IMR-90 (cell line): ENCODE measurements at regions not wholly inside any gene's neighbourhood (a gene's known extent, or its start where the extent isn't known, plus 50 kb on each side); places are given as distances from the start of the nearest gene placed in this dataset.

Experiments
- BHLHE40 ChIP-seq: fragments of 150-350 bp; IDR thresholded peaks from 2 replicates; pipeline ENCODE4 v1.6.1; 2016; ENCODE audit warnings: mild to moderate bottlenecking, low read depth, low read length
- CEBPB ChIP-seq: IDR thresholded peaks from 2 replicates; pipeline ENCODE4 v1.6.1; 2012; ENCODE audit warnings: low read depth, low read length, improper control_type of control experiment
- CHD1 ChIP-seq: IDR thresholded peaks from 2 replicates; pipeline ENCODE4 v1.6.1; 2012; ENCODE audit warnings: low read depth, low read length, improper control_type of control experiment
- CTCF ChIP-seq: conservative IDR thresholded peaks from 2 replicates; pipeline ENCODE4 v1.5.1; 2012; ENCODE audit warnings: mild to moderate bottlenecking, low read depth, low read length, improper control_type of control experiment
- MAFK ChIP-seq: IDR thresholded peaks from 2 replicates; pipeline ENCODE4 v1.6.1; 2012; ENCODE audit warnings: low read depth, low read length, improper control_type of control experiment
- MAZ ChIP-seq: IDR thresholded peaks from 2 replicates; pipeline ENCODE4 v1.6.1; 2012; ENCODE audit warnings: low read depth, mild to moderate bottlenecking, low read length, improper control_type of control experiment, moderate library complexity, borderline replicate concordance
- MXI1 ChIP-seq: IDR thresholded peaks from 2 replicates; pipeline ENCODE4 v1.6.1; 2012; ENCODE audit warnings: low read depth, mild to moderate bottlenecking, low read length, moderate library complexity, borderline replicate concordance
- POLR2A ChIP-seq: IDR thresholded peaks from 2 replicates; pipeline ENCODE4 v1.6.1; 2012; ENCODE audit warnings: mild to moderate bottlenecking, low read depth, low read length
- RCOR1 ChIP-seq: IDR thresholded peaks from 2 replicates; pipeline ENCODE4 v1.6.1; 2012; ENCODE audit warnings: mild to moderate bottlenecking, low read length, improper control_type of control experiment; ENCODE audit not compliant: insufficient replicate concordance
- RFX5 ChIP-seq: IDR thresholded peaks from 2 replicates; pipeline ENCODE4 v1.8.0; 2012; ENCODE audit warnings: low read depth, mild to moderate bottlenecking, low read length, moderate library complexity
- SMC3 ChIP-seq: fragments of 150-350 bp; IDR thresholded peaks from 2 replicates; pipeline ENCODE4 v1.6.1; 2016; ENCODE audit warnings: low read depth, mild to moderate bottlenecking, antibody characterized with exemption, low read length, moderate library complexity
- TF ChIP-seq, protein P1 (sequence below): fragments of 150-350 bp; IDR thresholded peaks from 2 replicates; pipeline ENCODE4 v1.6.1; 2016; ENCODE audit warnings: low read depth, mild to moderate bottlenecking, low read length, moderate library complexity, borderline replicate concordance
- TF ChIP-seq, protein P2 (sequence below): fragments of 150-350 bp; IDR thresholded peaks from 2 replicates; pipeline ENCODE4 v1.6.1; 2017; ENCODE audit warnings: mild to moderate bottlenecking, antibody characterized with exemption, low read length, low read depth

- TF ChIP-seq POLR2A (no peak), CTCF (no peak), CHD1 (no peak), MAFK (no peak), RFX5 (no peak), BHLHE40 (no peak), MAZ (no peak), SMC3 (no peak), MXI1 (no peak), RCOR1 (no peak), CEBPB (no peak)
- TF ChIP-seq, protein P1, sequence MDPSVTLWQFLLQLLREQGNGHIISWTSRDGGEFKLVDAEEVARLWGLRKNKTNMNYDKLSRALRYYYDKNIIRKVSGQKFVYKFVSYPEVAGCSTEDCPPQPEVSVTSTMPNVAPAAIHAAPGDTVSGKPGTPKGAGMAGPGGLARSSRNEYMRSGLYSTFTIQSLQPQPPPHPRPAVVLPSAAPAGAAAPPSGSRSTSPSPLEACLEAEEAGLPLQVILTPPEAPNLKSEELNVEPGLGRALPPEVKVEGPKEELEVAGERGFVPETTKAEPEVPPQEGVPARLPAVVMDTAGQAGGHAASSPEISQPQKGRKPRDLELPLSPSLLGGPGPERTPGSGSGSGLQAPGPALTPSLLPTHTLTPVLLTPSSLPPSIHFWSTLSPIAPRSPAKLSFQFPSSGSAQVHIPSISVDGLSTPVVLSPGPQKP = no peak
- TF ChIP-seq, protein P2, sequence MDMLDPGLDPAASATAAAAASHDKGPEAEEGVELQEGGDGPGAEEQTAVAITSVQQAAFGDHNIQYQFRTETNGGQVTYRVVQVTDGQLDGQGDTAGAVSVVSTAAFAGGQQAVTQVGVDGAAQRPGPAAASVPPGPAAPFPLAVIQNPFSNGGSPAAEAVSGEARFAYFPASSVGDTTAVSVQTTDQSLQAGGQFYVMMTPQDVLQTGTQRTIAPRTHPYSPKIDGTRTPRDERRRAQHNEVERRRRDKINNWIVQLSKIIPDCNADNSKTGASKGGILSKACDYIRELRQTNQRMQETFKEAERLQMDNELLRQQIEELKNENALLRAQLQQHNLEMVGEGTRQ = no peak
These were observed 120.2 kb downstream of the QRSL1 start for GRCh38 chr6:106749609-106750008.
